ENCODE measurements at regions not wholly inside any gene's neighbourhood (a gene's known extent, or its start where the extent isn't known, plus 50 kb on each side); places are given as distances from the start of the nearest gene placed in this dataset.

DNA sequence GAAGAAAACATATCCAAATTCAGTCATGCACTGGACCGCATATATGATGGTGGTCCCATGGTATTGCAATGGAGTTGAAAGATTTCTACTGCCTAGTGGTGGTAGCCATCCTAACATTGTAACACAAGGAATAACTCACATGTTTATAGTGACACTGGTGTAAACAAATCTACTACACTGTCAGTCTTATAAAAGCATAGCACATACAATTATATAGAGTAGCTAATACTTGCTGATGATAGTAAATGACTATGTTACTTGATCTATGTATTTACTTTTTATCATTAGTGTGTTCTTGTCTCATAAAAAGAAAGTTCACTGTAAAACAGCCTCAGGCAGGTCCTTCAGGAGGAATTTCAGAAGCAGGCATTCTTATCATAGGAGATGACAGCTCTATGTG, 96.0 kb upstream of the CDIN1 start:
- Histone ChIP-seq H3K9me3 (ENCODE audit: control insufficient read depth, insufficient read depth, low read length) (no peaks in the 10 kb centered on the region), H3K4me1 (ENCODE audit: control insufficient read depth, insufficient read depth, low read length) (no peaks in the 10 kb centered on the region), H3K4me3 (ENCODE audit: low read length) (no peak overlapping the region), H3K27ac (ENCODE audit: low read length) (no peak overlapping the region), H3K36me3 (ENCODE audit: control insufficient read depth, insufficient read depth, low read length) (no peaks in the 10 kb centered on the region), H3K27me3 (ENCODE audit: control insufficient read depth, insufficient read depth, low read length) (no peaks in the 10 kb centered on the region)
- TF ChIP-seq, protein P1, sequence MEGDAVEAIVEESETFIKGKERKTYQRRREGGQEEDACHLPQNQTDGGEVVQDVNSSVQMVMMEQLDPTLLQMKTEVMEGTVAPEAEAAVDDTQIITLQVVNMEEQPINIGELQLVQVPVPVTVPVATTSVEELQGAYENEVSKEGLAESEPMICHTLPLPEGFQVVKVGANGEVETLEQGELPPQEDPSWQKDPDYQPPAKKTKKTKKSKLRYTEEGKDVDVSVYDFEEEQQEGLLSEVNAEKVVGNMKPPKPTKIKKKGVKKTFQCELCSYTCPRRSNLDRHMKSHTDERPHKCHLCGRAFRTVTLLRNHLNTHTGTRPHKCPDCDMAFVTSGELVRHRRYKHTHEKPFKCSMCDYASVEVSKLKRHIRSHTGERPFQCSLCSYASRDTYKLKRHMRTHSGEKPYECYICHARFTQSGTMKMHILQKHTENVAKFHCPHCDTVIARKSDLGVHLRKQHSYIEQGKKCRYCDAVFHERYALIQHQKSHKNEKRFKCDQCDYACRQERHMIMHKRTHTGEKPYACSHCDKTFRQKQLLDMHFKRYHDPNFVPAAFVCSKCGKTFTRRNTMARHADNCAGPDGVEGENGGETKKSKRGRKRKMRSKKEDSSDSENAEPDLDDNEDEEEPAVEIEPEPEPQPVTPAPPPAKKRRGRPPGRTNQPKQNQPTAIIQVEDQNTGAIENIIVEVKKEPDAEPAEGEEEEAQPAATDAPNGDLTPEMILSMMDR (IDR thresholded peaks at IDR 0.05) = no peak
- Mint-ChIP-seq H3K36me3 (no peaks in the 10 kb centered on the region), H3K27ac (no peak overlapping the region), H3K27me3 (ENCODE audit: low read depth in 2 of 2) (no peaks in the 10 kb centered on the region), H3K9me3 (peaks cover 3 to 5% of the 10 kb centered on the region in 2 donors), H3K4me1 (no peaks in the 10 kb centered on the region), H3K4me3 (no peak overlapping the region)
- intact Hi-C loops (cut with micrococcal nuclease) = no loop called here
- no CpG with 5 or more reads among the region's 1 CpG for WGBS (ENCODE audit: insufficient coverage)
- DNase-seq = no peak
- no peak for ATAC-seq

DNA sequence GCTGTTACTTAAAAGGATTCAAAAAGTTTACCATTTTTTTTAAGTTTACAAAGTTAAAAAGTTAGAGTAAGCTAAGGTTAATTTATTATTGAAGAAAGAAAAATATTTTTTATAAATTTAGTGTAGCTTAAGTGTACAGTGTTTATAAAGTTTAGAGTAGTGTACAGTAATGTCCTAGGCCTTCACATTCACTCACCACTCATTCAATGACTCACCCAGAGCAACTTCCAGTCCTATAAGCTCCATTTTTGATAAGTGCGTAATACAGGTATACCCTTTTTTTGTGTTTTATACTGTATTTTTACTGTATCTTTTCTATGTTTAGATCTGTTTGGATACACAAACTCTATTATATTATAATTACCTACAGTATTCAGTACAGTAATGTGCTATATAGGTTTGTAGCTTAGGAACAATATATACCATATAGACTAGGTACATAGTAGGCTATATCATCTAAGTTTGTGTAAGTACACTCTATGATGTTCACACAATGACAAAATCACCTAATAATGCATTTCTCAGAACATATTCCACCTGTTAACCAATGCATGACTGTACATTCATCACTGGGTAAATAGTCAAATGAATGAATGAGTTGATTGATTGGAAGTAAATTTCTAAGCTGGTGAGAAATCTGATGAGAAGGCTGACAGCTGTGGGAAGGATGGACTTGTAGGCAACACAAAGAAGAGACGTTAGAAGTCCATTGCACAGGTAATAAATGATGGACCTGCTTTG, 95.2 kb upstream of the CDIN1 start:
- Mint-ChIP-seq H3K27ac (no peak overlapping the region), H3K9me3 (peaks cover 3 to 5% of the 10 kb centered on the region in 2 donors), H3K4me3 (no peak overlapping the region), H3K36me3 (no peaks in the 10 kb centered on the region), H3K4me1 (no peaks in the 10 kb centered on the region), H3K27me3 (ENCODE audit: low read depth in 2 of 2) (no peaks in the 10 kb centered on the region)
- intact Hi-C loops (cut with micrococcal nuclease) = no loop called here
- TF ChIP-seq, protein P1 (IDR thresholded peaks at IDR 0.05) = no peak
- ATAC-seq = no peak
- Histone ChIP-seq H3K27ac (ENCODE audit: low read length) (no peak overlapping the region), H3K9me3 (ENCODE audit: control insufficient read depth, insufficient read depth, low read length) (no peaks in the 10 kb centered on the region), H3K4me1 (ENCODE audit: control insufficient read depth, insufficient read depth, low read length) (no peaks in the 10 kb centered on the region), H3K4me3 (ENCODE audit: low read length) (no peak overlapping the region), H3K27me3 (ENCODE audit: control insufficient read depth, insufficient read depth, low read length) (no peaks in the 10 kb centered on the region), H3K36me3 (ENCODE audit: control insufficient read depth, insufficient read depth, low read length) (no peaks in the 10 kb centered on the region)
- 0% methylated on average over 1 of the region's 2 CpGs for WGBS (ENCODE audit: insufficient coverage)
- no peak for DNase-seq

DNA sequence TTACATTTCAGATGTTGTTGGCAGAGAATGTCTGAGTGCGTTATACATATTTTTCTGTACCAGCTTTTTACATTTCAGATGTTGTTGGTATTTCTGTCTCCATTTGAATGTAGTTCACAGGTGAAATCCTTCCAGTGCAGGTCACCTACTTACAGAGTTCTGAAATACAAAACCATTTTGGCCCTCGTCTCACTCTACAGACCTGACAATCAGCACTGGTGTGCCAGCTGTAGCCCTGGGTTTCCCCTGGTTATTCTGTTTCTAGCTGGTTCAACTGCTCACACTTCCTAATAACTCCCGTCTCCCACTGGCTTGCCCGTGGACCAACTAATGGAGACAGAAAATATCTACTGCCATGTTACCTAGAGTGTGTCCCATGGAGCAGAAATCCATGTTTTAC, 87.5 kb upstream of the CDIN1 start:
- no peak overlapping the region for H3K4me3 Mint-ChIP-seq
- intact Hi-C loops (cut with micrococcal nuclease) = no loop called here
- H3K9me3 Mint-ChIP-seq = peaks cover 5% of the 10 kb centered on the region in 2 donors
- DNase-seq (no peak), ATAC-seq (no peak)
- Histone ChIP-seq H3K4me1 (ENCODE audit: control insufficient read depth, insufficient read depth, low read length) (no peaks in the 10 kb centered on the region), H3K27me3 (ENCODE audit: control insufficient read depth, insufficient read depth, low read length) (no peaks in the 10 kb centered on the region), H3K4me3 (ENCODE audit: low read length) (no peak overlapping the region), H3K36me3 (ENCODE audit: control insufficient read depth, insufficient read depth, low read length) (no peaks in the 10 kb centered on the region), H3K9me3 (ENCODE audit: control insufficient read depth, insufficient read depth, low read length) (no peaks in the 10 kb centered on the region), H3K27ac (ENCODE audit: low read length) (no peak overlapping the region)
- H3K36me3 Mint-ChIP-seq = no peaks in the 10 kb centered on the region
- WGBS (ENCODE audit: insufficient coverage) = 76% methylated on average over 3 of the region's 4 CpGs
- H3K27ac Mint-ChIP-seq = no peak overlapping the region
- no peaks in the 10 kb centered on the region for H3K4me1 Mint-ChIP-seq
- H3K27me3 Mint-ChIP-seq (ENCODE audit: low read depth in 2 of 2) = peaks cover 0 to 2% of the 10 kb centered on the region in 2 donors
- TF ChIP-seq, protein P1 (IDR thresholded peaks at IDR 0.05) = no peak

DNA sequence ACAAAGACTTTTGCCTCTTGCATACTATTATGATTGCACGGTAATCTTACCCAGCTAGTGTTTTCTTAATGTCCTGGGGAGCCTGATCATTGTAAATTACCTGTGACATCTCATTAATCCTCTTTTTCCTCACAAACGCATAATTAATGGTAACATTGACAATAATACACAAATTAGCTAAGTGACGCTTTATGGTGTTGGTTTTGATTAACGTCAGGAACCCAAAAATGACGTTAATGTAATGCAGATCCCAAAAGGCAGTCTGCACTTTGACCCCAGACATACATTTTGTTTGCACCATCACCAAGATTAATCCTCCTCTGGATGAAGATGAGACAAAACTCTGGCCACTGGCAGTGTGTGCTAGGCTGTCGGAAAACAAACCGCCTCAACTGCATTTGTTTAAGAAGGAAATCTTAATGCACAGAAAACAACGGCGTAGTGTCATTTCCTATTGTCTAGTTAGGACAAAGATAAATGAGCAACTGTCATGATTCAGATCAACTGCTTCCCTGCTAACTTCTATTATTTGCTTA, 83.9 kb upstream of the CDIN1 start:
- Histone ChIP-seq H3K36me3 (ENCODE audit: control insufficient read depth, insufficient read depth, low read length) (no peaks in the 10 kb centered on the region), H3K27me3 (ENCODE audit: control insufficient read depth, insufficient read depth, low read length) (no peaks in the 10 kb centered on the region), H3K27ac (ENCODE audit: low read length) (no peak overlapping the region), H3K4me1 (ENCODE audit: control insufficient read depth, insufficient read depth, low read length) (no peaks in the 10 kb centered on the region), H3K9me3 (ENCODE audit: control insufficient read depth, insufficient read depth, low read length) (no peaks in the 10 kb centered on the region), H3K4me3 (ENCODE audit: low read length) (no peak overlapping the region)
- Mint-ChIP-seq H3K36me3 (no peaks in the 10 kb centered on the region), H3K9me3 (peaks cover 3% of the 10 kb centered on the region in 2 donors), H3K27me3 (ENCODE audit: low read depth in 2 of 2) (peaks cover 0 to 2% of the 10 kb centered on the region in 2 donors), H3K4me3 (no peak overlapping the region), H3K27ac (no peak overlapping the region), H3K4me1 (no peaks in the 10 kb centered on the region)
- DNase-seq (no peak), ATAC-seq (no peak)
- intact Hi-C loops (cut with micrococcal nuclease) = no loop called here
- WGBS (ENCODE audit: insufficient coverage) = 87% methylated on average over 8 of the region's 9 CpGs
- TF ChIP-seq, protein P1 (IDR thresholded peaks at IDR 0.05) = no peak

Measured in natural killer cell (primary cell).